Mesodermal cell (in vitro differentiated cells): ENCODE measurements at regions not wholly inside any gene's neighbourhood (a gene's known extent, or its start where the extent isn't known, plus 50 kb on each side); places are given as distances from the start of the nearest gene placed in this dataset.
"Not testable (repeated sequence)": the region's sequence is repeated elsewhere in the genome, so short reads cannot be mapped to it uniquely, and the experiment has no call there.

ENCODE experiments used
- H3K27ac ChIP-seq: 2 replicates; pipeline ENCODE4 v1.7.0; 2013; ENCODE audit warnings: mild to moderate bottlenecking, low read depth, low read length, moderate library complexity; ENCODE audit not compliant: severe bottlenecking
- H3K36me3 ChIP-seq: 2 replicates; pipeline ENCODE4 v1.7.1; 2013; ENCODE audit warnings: mild to moderate bottlenecking, low read length, moderate library complexity; ENCODE audit not compliant: control insufficient read depth, insufficient read depth
- H3K4me1 ChIP-seq: one replicate; pipeline ENCODE4 v1.7.1; 2013; ENCODE audit warnings: mild to moderate bottlenecking, low read length; ENCODE audit not compliant: insufficient read depth, control insufficient read depth, poor library complexity, severe bottlenecking
- H3K4me3 ChIP-seq: 2 replicates; pipeline ENCODE4 v1.7.0; 2013; ENCODE audit warnings: low read length, control low read depth, mild to moderate bottlenecking; ENCODE audit not compliant: insufficient read depth, poor library complexity, severe bottlenecking; ENCODE audit errors: extremely low read depth
- H3K9me3 ChIP-seq: 2 replicates; pipeline ENCODE4 v1.7.1; 2013; ENCODE audit warnings: mild to moderate bottlenecking, low read length, moderate library complexity; ENCODE audit not compliant: control insufficient read depth
- WGBS, 2 experiments: methylation state at CpG; one replicate each; pipeline ENCODE4 v1.1.5; 2013; ENCODE audit warnings: missing lambda C conversion rate in 2 of 2; ENCODE audit not compliant: insufficient coverage in 2 of 2; 5-methylcytosine and 5-hydroxymethylcytosine counted together

DNA sequence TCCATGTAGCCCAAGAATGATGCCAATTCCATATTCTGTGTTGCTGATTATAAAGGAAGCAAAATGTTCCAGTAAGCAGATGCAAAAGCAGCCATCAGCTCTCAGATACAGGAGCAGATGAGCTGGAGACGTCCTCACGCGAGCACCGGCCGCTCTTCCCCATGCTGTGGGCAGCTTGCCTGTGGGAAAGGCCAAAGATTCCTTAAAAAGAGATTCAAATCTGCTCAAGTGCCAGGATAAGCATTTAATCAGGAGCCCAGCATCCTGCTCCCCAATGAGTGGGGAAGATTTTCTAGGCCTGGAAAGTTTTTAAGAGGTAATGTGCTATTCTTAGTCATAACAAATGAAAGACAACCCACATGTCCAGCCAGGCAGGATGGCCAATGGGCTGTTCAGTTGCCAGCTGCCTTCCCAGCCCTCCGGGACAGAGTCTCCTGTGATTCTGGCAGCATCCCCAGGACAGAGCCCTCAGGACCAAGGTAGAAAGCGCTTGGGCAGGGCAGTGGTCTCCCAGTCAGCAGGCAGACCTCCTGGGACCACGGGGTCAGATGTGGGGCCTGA lies 108.2 kb upstream of the TMPRSS2 start:
- H3K36me3 ChIP-seq, result no peaks in the 10 kb centered on the region
- WGBS, 2 experiments, result 91 to 94% methylated on average over 7 to 8 of the region's 8 CpGs
- H3K9me3 ChIP-seq, result no peaks in the 10 kb centered on the region
- no peak overlapping the region for H3K4me3 ChIP-seq
- H3K27ac ChIP-seq, result no peak overlapping the region
- H3K4me1 ChIP-seq, result peaks cover 14% of the 10 kb centered on the region

- WGBS, 2 experiments, result 100% methylated on average over 1 of the region's 1 CpG; no CpG with 5 or more reads in 1 of the 2 experiments
- Histone ChIP-seq H3K4me3 (no peak overlapping the region), H3K4me1 (peaks cover 14% of the 10 kb centered on the region), H3K27ac (no peak overlapping the region), H3K9me3 (no peaks in the 10 kb centered on the region), H3K36me3 (no peaks in the 10 kb centered on the region)
Observed at GRCh38 chr21:41615613-41616012, 107.7 kb upstream of the TMPRSS2 start.

- Histone ChIP-seq H3K36me3 (no peaks in the 10 kb centered on the region), H3K4me3 (no peak overlapping the region), H3K9me3 (no peaks in the 10 kb centered on the region), H3K4me1 (peaks cover 14% of the 10 kb centered on the region), H3K27ac (no peak overlapping the region)
- 87 to 95% methylated on average over 6 to 7 of the region's 12 CpGs for WGBS, 2 experiments
Observed at GRCh38 chr21:41614511-41614910, 106.6 kb upstream of the TMPRSS2 start.

DNA sequence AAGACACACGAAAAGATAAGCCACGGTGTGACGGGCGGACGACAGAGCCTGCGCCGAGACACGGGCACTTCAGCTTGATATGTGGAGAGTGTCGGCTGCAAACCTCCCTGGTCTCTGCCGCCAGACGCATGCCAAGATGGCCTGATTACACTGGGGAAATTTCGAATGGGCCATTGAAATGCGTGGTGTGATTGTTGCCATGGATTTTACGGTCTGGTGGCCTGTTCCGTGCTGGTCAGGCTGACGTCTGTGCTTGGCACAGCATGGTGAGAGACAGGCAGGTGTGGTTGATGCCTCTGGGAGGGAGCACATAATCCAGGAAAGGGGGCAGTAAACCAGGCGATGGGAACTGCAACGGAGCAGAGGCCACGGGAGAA lies 105.6 kb upstream of the TMPRSS2 start:
- Histone ChIP-seq H3K27ac (peak overlapping the region; percentile 67), H3K36me3 (no peaks in the 10 kb centered on the region), H3K9me3 (no peaks in the 10 kb centered on the region), H3K4me3 (no peak overlapping the region), H3K4me1 (peaks cover 14% of the 10 kb centered on the region)
- 87 to 90% methylated on average over 18 to 19 of the region's 19 CpGs for WGBS, 2 experiments

DNA sequence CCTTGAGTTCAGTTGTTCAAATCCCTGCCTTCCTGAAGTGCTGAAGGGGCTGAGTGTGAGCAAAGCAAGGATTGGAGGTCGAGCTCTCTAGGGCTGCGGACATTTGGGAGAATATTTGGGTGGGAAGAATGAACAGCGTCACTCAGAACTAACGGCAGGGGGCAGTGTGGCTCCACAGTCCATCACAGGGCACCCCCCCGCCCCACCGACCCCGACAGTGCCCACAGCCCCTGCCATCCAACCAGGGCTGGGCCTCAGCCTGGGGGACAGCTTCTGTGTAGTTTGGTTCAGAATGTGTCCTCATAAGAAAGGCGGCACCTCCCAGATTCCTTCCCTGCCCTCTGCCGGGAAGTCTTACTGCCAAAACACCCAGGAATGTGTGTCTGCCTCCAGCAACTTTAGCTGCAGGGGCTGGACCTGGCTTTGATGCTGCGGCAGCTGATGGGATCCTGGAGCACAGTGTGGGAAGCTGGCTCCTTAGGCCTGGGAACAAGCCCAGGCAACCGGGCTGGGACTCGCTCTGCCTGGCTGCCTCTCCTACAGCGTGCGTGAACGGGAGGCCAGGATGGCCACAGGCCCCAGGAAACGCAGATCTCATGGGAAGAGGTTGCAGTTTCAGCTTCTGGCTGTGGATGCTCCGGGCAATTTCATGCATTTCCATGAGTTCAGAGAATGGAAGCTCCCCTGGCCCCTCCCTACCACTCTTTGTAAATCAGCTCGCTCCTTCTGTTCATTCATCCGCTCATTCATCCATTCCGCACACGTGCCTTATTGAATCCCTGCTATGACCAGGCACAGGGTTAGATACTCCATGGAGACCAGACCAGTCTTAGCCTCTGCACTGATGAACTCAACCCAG lies 104.9 kb upstream of the TMPRSS2 start:
- Histone ChIP-seq H3K27ac (peak overlapping the region; percentile 67), H3K4me3 (no peak overlapping the region), H3K36me3 (no peaks in the 10 kb centered on the region), H3K4me1 (peaks cover 14% of the 10 kb centered on the region), H3K9me3 (no peaks in the 10 kb centered on the region)
- 47 to 62% methylated on average over 15 to 16 of the region's 21 CpGs for WGBS, 2 experiments

DNA sequence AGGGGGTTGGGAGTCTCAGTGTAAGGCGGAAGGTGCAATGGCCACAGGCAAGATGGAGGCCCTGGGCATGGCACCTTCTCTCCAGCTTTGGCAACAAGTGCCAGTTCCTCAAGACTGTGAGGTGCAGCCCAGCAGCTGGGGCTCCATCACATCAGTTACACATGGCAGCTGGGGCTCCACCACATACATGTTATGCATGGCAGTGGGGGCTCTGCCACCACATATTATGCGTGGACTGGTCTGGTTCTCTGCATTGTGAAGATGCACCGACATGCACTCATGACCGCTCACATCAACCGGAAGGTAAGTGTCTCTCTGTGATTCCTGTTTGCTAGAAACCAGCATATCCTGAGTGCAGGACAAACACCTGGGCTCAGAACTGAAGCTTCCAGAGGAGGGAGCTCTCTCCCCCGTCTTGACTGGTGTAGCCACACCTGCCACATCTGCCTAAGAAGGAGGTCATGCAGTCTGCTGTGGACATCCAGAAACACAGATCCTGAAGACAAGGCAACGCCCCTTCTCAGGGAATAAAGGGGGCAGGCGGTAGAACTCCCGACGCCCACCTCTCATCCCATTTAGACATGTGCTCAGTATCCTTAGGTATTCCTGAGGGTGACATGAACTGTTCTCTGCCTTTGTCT lies 104.1 kb upstream of the TMPRSS2 start:
- Histone ChIP-seq H3K9me3 (no peaks in the 10 kb centered on the region), H3K27ac (peak overlapping the region; percentile 67), H3K36me3 (no peaks in the 10 kb centered on the region), H3K4me3 (no peak overlapping the region), H3K4me1 (peaks cover 14% of the 10 kb centered on the region)
- 26 to 59% methylated on average over 8 to 10 of the region's 10 CpGs for WGBS, 2 experiments

DNA sequence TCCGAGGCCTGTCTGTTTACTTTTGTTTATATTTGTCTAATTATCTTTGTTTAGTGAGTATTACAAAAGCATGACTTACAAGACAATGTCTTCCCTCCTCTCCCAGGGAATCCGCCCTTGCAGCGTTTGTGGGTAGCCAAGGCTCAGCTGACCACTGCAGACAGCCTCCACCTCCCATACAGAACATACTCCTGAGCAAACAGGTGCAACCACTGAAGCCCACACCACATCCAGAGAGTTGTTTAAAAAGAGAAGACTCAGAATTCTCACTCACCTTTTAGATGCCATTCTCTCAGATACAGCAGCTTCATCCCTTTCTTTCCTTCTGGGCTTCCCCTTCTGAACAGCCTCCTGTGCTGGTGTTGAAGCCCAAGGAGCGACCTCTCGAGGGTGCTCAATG lies 103.5 kb upstream of the TMPRSS2 start:
- Histone ChIP-seq H3K27ac (no peak overlapping the region), H3K4me3 (no peak overlapping the region), H3K36me3 (no peaks in the 10 kb centered on the region), H3K9me3 (no peaks in the 10 kb centered on the region), H3K4me1 (peaks cover 13% of the 10 kb centered on the region)
- WGBS, 2 experiments, result 90 to 100% methylated on average over 2 to 4 of the region's 5 CpGs

DNA sequence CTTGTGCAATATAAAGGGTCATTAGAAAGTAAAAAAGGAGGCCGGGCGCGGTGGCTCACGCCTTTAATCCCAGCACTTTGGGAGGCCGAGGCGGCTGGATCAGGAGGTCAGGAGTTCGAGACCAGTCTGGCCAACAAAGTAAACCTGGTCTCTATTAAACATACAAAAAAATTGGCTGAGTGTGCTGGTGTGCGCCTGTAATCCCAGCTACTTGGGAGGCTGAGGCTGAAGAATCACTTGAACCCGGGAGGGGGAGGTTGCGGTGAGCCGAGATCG lies 102.8 kb upstream of the TMPRSS2 start:
- H3K36me3 ChIP-seq, H3K27ac ChIP-seq, H3K9me3 ChIP-seq, H3K4me3 ChIP-seq, H3K4me1 ChIP-seq: not testable (repeated sequence)
- 72 to 86% methylated on average over 5 to 11 of the region's 12 CpGs for WGBS, 2 experiments

GRCh38 chr21:41610042-41610839 lies 102.3 kb upstream of the TMPRSS2 start:
- peaks cover 9% of the 10 kb centered on the region for H3K4me1 ChIP-seq
- H3K9me3 ChIP-seq, result no peaks in the 10 kb centered on the region
- no peaks in the 10 kb centered on the region for H3K36me3 ChIP-seq
- no peak overlapping the region for H3K4me3 ChIP-seq
- 56 to 64% methylated on average over 20 of the region's 20 CpGs for WGBS, 2 experiments
- H3K27ac ChIP-seq, result no peak overlapping the region

DNA sequence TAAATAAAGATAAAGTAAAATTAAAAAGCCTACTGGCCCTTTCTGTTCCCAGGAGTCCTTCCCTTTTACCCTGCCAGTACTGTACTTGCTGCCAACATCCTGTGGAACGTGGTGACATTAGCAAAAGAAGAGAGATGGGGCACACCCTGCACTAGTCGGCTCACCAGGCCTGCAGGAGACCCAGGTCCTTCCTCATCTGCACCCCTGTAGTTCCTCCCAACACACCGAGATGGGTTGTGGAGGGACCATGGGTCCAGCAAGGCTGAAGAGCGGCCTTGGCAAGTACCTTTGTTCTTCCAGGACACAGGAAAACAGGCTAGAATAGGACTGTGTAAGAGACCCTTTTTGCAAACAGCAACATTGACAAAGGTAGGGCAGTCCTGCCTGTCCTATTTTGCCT lies 98.7 kb upstream of the TMPRSS2 start:
- 93 to 94% methylated on average over 2 to 3 of the region's 4 CpGs for WGBS, 2 experiments
- H3K4me1 ChIP-seq, result no peaks in the 10 kb centered on the region
- no peaks in the 10 kb centered on the region for H3K36me3 ChIP-seq
- no peak overlapping the region for H3K4me3 ChIP-seq
- H3K27ac ChIP-seq, result no peak overlapping the region
- H3K9me3 ChIP-seq, result no peaks in the 10 kb centered on the region
